Neural crest cell (in vitro differentiated cells): ENCODE measurements at regions not wholly inside any gene's neighbourhood (a gene's known extent, or its start where the extent isn't known, plus 50 kb on each side); places are given as distances from the start of the nearest gene placed in this dataset.

Source experiments
- DNase-seq: peaks from one replicate; pipeline ENCODE4 v3.0.0; 2021; ENCODE audit warnings: low read depth, mixed read lengths, low spot score
- H3K27ac Mint-ChIP-seq: one replicate; pipeline ENCODE4 v1.8.0; 2021; ENCODE audit warnings: mild to moderate bottlenecking, mixed read lengths; ENCODE audit not compliant: unreplicated experiment
- H3K27me3 Mint-ChIP-seq: 2 replicates; pipeline ENCODE4 v1.8.0; 2021; ENCODE audit warnings: low read depth, mild to moderate bottlenecking, mixed read lengths
- H3K36me3 Mint-ChIP-seq: 2 replicates; pipeline ENCODE4 v1.8.0; 2021; ENCODE audit warnings: low read depth, mild to moderate bottlenecking, mixed read lengths
- H3K4me1 Mint-ChIP-seq: 2 replicates; pipeline ENCODE4 v1.8.0; 2021; ENCODE audit warnings: mixed read lengths
- H3K4me3 Mint-ChIP-seq: one replicate; pipeline ENCODE4 v1.8.0; 2021; ENCODE audit warnings: mild to moderate bottlenecking, mixed read lengths
- H3K9me3 Mint-ChIP-seq: 2 replicates; pipeline ENCODE4 v1.8.0; 2021; ENCODE audit warnings: mixed read lengths
- CTCF ChIP-seq: fragments of 200-600 bp; sonication (generic); conservative IDR thresholded peaks from 2 replicates; pipeline ENCODE4 v1.5.0; 2021; ENCODE audit warnings: antibody characterized with exemption, mild to moderate bottlenecking

- H3K27me3 Mint-ChIP-seq: no peaks in the 10 kb centered on the region
- no peaks in the 10 kb centered on the region for H3K9me3 Mint-ChIP-seq
- no peak for DNase-seq
- H3K4me1 Mint-ChIP-seq: peaks cover 32% of the 10 kb centered on the region
- peak overlapping the region; percentile 89 for H3K27ac Mint-ChIP-seq
- no peaks in the 10 kb centered on the region for H3K36me3 Mint-ChIP-seq
- TF ChIP-seq CTCF: no peak
- H3K4me3 Mint-ChIP-seq: peak overlapping the region; percentile 68
These were observed 187.0 kb upstream of the ESRRG start for GRCh38 chr1:216910081-216910840.

GRCh38 chr1:216908126-216908525, 184.9 kb upstream of the ESRRG start:
- TF ChIP-seq CTCF: no peak
- DNase-seq: no peak
- peaks cover 47% of the 10 kb centered on the region for H3K4me1 Mint-ChIP-seq
- H3K4me3 Mint-ChIP-seq: no peak overlapping the region
- no peak overlapping the region for H3K27ac Mint-ChIP-seq
- H3K36me3 Mint-ChIP-seq: no peaks in the 10 kb centered on the region
- H3K27me3 Mint-ChIP-seq: no peaks in the 10 kb centered on the region
- H3K9me3 Mint-ChIP-seq: no peaks in the 10 kb centered on the region

- peaks cover 55% of the 10 kb centered on the region for H3K4me1 Mint-ChIP-seq
- no peaks in the 10 kb centered on the region for H3K27me3 Mint-ChIP-seq
- H3K4me3 Mint-ChIP-seq: no peak overlapping the region
- H3K9me3 Mint-ChIP-seq: no peaks in the 10 kb centered on the region
- H3K27ac Mint-ChIP-seq: no peak overlapping the region
- H3K36me3 Mint-ChIP-seq: no peaks in the 10 kb centered on the region
- no peak for TF ChIP-seq CTCF
- DNase-seq: no peak
These were observed 183.9 kb upstream of the ESRRG start for GRCh38 chr1:216907100-216907499.

- H3K27me3 Mint-ChIP-seq: no peaks in the 10 kb centered on the region
- DNase-seq: no peak
- no peaks in the 10 kb centered on the region for H3K36me3 Mint-ChIP-seq
- H3K4me3 Mint-ChIP-seq: no peak overlapping the region
- no peaks in the 10 kb centered on the region for H3K9me3 Mint-ChIP-seq
- H3K27ac Mint-ChIP-seq: no peak overlapping the region
- no peak for TF ChIP-seq CTCF
- H3K4me1 Mint-ChIP-seq: peaks cover 47% of the 10 kb centered on the region
These were observed 182.6 kb upstream of the ESRRG start for GRCh38 chr1:216905781-216906180.

GRCh38 chr1:216905137-216905536, 181.9 kb upstream of the ESRRG start:
- H3K4me3 Mint-ChIP-seq: no peak overlapping the region
- no peak for DNase-seq
- no peaks in the 10 kb centered on the region for H3K27me3 Mint-ChIP-seq
- peaks cover 40% of the 10 kb centered on the region for H3K4me1 Mint-ChIP-seq
- H3K36me3 Mint-ChIP-seq: no peaks in the 10 kb centered on the region
- no peaks in the 10 kb centered on the region for H3K9me3 Mint-ChIP-seq
- TF ChIP-seq CTCF: no peak
- H3K27ac Mint-ChIP-seq: peak overlapping the region; percentile 7
